ENCODE measurements at regions not wholly inside any gene's neighbourhood (a gene's known extent, or its start where the extent isn't known, plus 50 kb on each side); places are given as distances from the start of the nearest gene placed in this dataset.
A peak's percentile ranks its signal among the peaks of the same experiment; 100 is the strongest.

DNA sequence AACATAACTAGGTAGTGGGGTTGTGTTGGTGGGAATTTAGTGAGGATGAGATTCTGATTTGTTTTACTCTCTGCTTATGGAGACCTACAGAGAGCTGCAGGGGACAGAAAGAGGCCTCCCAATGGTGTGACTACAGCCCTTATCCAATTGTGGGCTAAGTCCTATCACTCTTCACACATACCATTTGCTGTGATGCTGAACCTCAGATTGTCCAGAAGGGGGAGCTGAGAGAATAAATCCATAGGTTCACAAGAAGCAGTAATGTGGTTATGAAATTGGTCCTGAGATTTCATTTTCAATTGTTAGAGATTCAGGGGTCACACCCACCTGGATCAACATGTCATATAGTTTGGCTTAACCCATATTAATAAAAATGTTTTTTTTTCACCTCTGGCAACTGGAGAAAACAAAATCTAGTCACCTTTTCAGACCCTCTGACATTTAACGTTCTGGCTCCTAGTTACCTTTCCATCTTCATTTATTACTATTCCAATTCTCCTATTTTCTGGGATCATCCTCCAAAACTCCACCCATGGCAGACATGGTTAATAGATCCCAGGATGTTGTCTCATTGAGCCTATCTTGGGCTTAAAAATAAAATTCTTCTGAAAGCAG, 53.3 kb upstream of the PTPN5 start:
- ChIA-PET POLR2A (no interaction called here), CTCF (interaction anchor here (1.0 kb wide), 1 partner anchor 22 kb away, joined by 3 read pairs; no protein-coding TSS in a partner anchor)
- peak; percentile 51 for DNase-seq (ENCODE audit: extremely low spot score)
- TF ChIP-seq L3MBTL2 (conservative IDR thresholded peaks at IDR 0.05) (no peak), SP1 (IDR thresholded peaks at IDR 0.05) (no peak), ARNT (IDR thresholded peaks at IDR 0.05) (no peak), FOXA1 (IDR thresholded peaks at IDR 0.05) (no peak), ZNF384 (IDR thresholded peaks at IDR 0.05) (no peak), ELF4 (IDR thresholded peaks at IDR 0.05) (no peak), LEF1 (IDR thresholded peaks at IDR 0.05; ENCODE audit: borderline replicate concordance) (no peak)

Data from HEK293T (cell line).